Brain microvascular endothelial cell (primary cell): ENCODE measurements at regions not wholly inside any gene's neighbourhood (a gene's known extent, or its start where the extent isn't known, plus 50 kb on each side); places are given as distances from the start of the nearest gene placed in this dataset.

Experiments used
- DNase-seq: peaks from one replicate; pipeline ENCODE4 v3.0.0-alpha.2; 2020
- H3K27ac ChIP-seq: fragments of 250-450 bp; sonication (Bioruptor Pico); 2 replicates; pipeline ENCODE4 v1.5.1; 2020; ENCODE audit warnings: mild to moderate bottlenecking, moderate library complexity
- H3K27me3 ChIP-seq: fragments of 250-450 bp; sonication (Bioruptor Pico); replicated peaks from 2 replicates; pipeline ENCODE4 v1.5.1; 2020; ENCODE audit warnings: mild to moderate bottlenecking
- H3K36me3 ChIP-seq: fragments of 250-450 bp; sonication (Bioruptor Pico); replicated peaks from 2 replicates; pipeline ENCODE4 v1.5.1; 2020; ENCODE audit warnings: mild to moderate bottlenecking
- H3K4me3 ChIP-seq: 2 replicates; pipeline ENCODE4 v1.5.1; 2011; ENCODE audit warnings: low read depth, mild to moderate bottlenecking, control low read depth, low read length, moderate library complexity
- CTCF ChIP-seq: IDR thresholded peaks from 2 replicates; pipeline ENCODE4 v1.5.1; 2011; ENCODE audit warnings: low read depth, mild to moderate bottlenecking, moderate library complexity, low read length, control low read depth, inconsistent platforms; ENCODE audit errors: missing control alignments
- in situ Hi-C: cut with HindIII; loops from 2 replicates; pipeline ENCODE4 v1.10.0; 2017; ENCODE audit warnings: low sequenced_read_pairs, low pct_ligation_motif_present

GRCh38 chr3:190790185-190790584, 72.3 kb downstream of the GMNC start:
- no peak for TF ChIP-seq CTCF
- H3K4me3 ChIP-seq, result no peak overlapping the region
- H3K36me3 ChIP-seq, result no peaks in the 10 kb centered on the region
- H3K27ac ChIP-seq, result no peak overlapping the region
- DNase-seq, result no peak
- H3K27me3 ChIP-seq, result no peaks in the 10 kb centered on the region
- in situ Hi-C loops, result no loop called here

DNA sequence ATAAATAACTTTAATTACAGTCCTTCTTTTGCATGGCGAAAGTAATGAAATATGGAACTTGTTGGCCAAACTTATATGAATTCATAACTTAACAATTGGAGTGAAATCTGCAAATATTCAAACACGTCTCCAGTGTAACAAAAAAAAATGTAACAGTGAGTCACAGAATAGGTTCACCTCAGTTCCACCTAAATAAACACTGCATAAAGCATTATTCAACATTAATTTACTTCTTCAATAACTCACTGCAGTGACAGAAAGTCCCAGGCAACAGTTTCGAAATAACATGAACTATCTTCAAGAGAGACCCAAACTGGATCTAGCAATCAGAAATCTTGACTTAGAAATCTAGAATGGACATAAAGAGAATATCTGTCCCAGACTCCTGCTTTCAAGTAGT, 75.6 kb downstream of the GMNC start:
- in situ Hi-C loops, result no loop called here
- no peak overlapping the region for H3K27ac ChIP-seq
- H3K27me3 ChIP-seq, result no peaks in the 10 kb centered on the region
- H3K4me3 ChIP-seq, result no peak overlapping the region
- no peak for TF ChIP-seq CTCF
- H3K36me3 ChIP-seq, result no peaks in the 10 kb centered on the region
- no peak for DNase-seq

GRCh38 chr3:190785047-190785446, 77.4 kb downstream of the GMNC start:
- no peak for TF ChIP-seq CTCF
- no peaks in the 10 kb centered on the region for H3K27me3 ChIP-seq
- in situ Hi-C loops, result no loop called here
- no peak overlapping the region for H3K27ac ChIP-seq
- H3K36me3 ChIP-seq, result no peaks in the 10 kb centered on the region
- H3K4me3 ChIP-seq, result no peak overlapping the region
- no peak for DNase-seq

GRCh38 chr3:190780524-190780923, 82.0 kb downstream of the GMNC start:
- Histone ChIP-seq H3K4me3 (no peak overlapping the region), H3K27me3 (no peaks in the 10 kb centered on the region), H3K27ac (no peak overlapping the region), H3K36me3 (no peaks in the 10 kb centered on the region)
- no peak for TF ChIP-seq CTCF
- no peak for DNase-seq
- in situ Hi-C loops, result no loop called here

DNA sequence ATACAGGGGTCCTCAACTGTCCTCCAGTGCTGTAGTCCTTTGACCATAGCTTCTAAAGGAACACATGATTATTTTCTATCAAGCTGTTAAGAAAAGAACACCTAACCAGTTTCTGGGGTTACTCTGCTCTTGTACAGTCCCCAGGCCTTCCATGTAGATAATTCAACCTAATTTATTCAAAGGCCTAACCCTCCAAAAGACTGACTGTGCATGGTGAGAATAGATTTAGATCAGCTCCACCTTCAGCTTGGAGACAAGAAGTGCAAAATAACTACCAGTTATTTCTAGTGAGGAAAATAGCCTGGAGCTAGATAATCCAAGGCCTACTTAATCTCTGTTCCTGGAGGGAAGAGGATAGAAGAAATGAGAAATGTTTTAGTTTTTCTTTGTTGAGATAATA, 87.9 kb downstream of the GMNC start:
- DNase-seq, result no peak
- Histone ChIP-seq H3K4me3 (no peak overlapping the region), H3K27me3 (no peaks in the 10 kb centered on the region), H3K27ac (no peak overlapping the region), H3K36me3 (no peaks in the 10 kb centered on the region)
- TF ChIP-seq CTCF, result no peak
- in situ Hi-C loops, result no loop called here

DNA sequence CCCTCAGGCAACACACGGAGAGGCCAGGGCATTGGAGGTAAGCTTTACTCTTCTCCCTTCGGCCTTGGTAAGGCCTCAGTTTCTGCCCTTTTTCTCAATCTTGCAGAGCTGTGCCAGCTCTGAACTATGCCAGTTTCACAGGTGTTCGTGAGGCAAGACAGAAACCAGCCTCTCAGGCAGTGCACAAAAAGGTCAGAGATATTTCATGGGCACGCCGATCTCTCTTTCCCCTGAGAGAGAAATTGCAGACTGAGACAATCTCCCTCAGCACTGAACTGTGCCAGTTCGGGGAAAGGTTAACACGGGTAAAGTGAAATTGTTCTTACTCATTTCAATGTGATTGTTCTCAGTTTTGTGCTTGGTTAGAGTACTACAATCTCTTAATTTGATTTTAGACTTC, 88.5 kb downstream of the GMNC start:
- no peak overlapping the region for H3K27ac ChIP-seq
- H3K27me3 ChIP-seq, result no peaks in the 10 kb centered on the region
- TF ChIP-seq CTCF, result no peak
- H3K4me3 ChIP-seq, result no peak overlapping the region
- DNase-seq, result no peak
- no peaks in the 10 kb centered on the region for H3K36me3 ChIP-seq
- in situ Hi-C loops, result no loop called here
